HepG2 (cell line): ENCODE measurements at regions not wholly inside any gene's neighbourhood (a gene's known extent, or its start where the extent isn't known, plus 50 kb on each side); places are given as distances from the start of the nearest gene placed in this dataset.
"Not testable (repeated sequence)": the region's sequence is repeated elsewhere in the genome, so short reads cannot be mapped to it uniquely, and the experiment has no call there.

ENCODE experiments used
- ATAC-seq: fragments of 200-7000 bp; cut with Tn5 transposase; 3 replicates; pipeline ENCODE4 v1.9.1; 2020; ENCODE audit warnings: mild to moderate bottlenecking, moderate library complexity
- BruUV-seq: library from RNA; stranded (reverse); fragments of 400-500 nt; replicated peaks from 2 replicates; lab custom pipeline; 2021; lab: Mats Ljungman, UMichigan
- CTCF ChIA-PET: fragments of 300-600 bp; formaldehyde crosslinking; extraction: SDS; loops from one replicate; lab custom pipeline; 2021; ENCODE audit warnings: low total read pairs, inconsistent platforms, low intra/inter-chr PET ratio; lab: Yijun Ruan, JAX
- POLR2A ChIA-PET: fragments of 350-600 bp; sonication (Branson Sonifier 250); formaldehyde crosslinking; loops from one replicate; lab custom pipeline; 2020; ENCODE audit warnings: antibody characterized with exemption, inconsistent platforms; lab: Yijun Ruan, JAX
- DNase-seq: peaks from one replicate; pipeline ENCODE4 v3.0.0-alpha.2; 2015; ENCODE audit warnings: low spot score
- FAIRE-seq: peaks from 3 replicates; lab custom pipeline; 2011; peaks lifted over from hg19 to GRCh38; lab: Jason Lieb, UNC
- H2AFZ ChIP-seq: one replicate; pipeline ENCODE4 v1.6.1; 2011; ENCODE audit warnings: low read length, inconsistent platforms
- H3K27ac ChIP-seq: fragments of 300-600 bp; 3 replicates; pipeline ENCODE4 v1.8.0; 2011; ENCODE audit warnings: mixed run types, mild to moderate bottlenecking, mixed read lengths, low read length, inconsistent platforms; ENCODE audit not compliant: insufficient read depth; ENCODE audit errors: extremely low read length
- H3K27me3 ChIP-seq, 2 experiments: fragments of 200-600 bp in 1 of 2; 2 replicates in 1 of 2; 3 replicates in 1 of 2; pipeline versions ENCODE4 v1.6.0 to v1.8.0; 2011; ENCODE audit warnings: low read length in 2 of 2, mild to moderate bottlenecking in 2 of 2, moderate library complexity in 2 of 2, inconsistent platforms in 1 of 2; ENCODE audit not compliant: insufficient read depth in 2 of 2, control insufficient read depth in 1 of 2
- H3K36me3 ChIP-seq, 2 experiments: fragments of 200-600 bp in 1 of 2; replicated peaks in 1 of 2; 2 replicates in 1 of 2; 3 replicates in 1 of 2; pipeline versions ENCODE4 v1.5.1 to v1.8.0; 2011; ENCODE audit warnings: low read length in 2 of 2, inconsistent platforms in 1 of 2; ENCODE audit not compliant: insufficient read depth in 2 of 2, control insufficient read depth in 1 of 2
- H3K4me1 ChIP-seq: 2 replicates; pipeline ENCODE4 v1.5.1; 2012; ENCODE audit warnings: low read length, inconsistent platforms; ENCODE audit not compliant: insufficient read depth
- H3K4me2 ChIP-seq: 2 replicates; pipeline ENCODE4 v1.6.0; 2011; ENCODE audit warnings: low read depth, low read length, inconsistent platforms
- H3K4me3 ChIP-seq, 3 experiments: fragments of 200-600 bp in 1 of 3; sonication (generic), shearing (Covaris generic) in 1 of 3; replicated peaks in 1 of 3; 2 replicates each; pipeline ENCODE4 v1.5.1; 2011 to 2016; ENCODE audit warnings: low read length in 3 of 3, inconsistent platforms in 2 of 3, low read depth in 2 of 3, mild to moderate bottlenecking in 2 of 3, control low read depth in 1 of 3, mixed read lengths in 1 of 3; ENCODE audit not compliant: insufficient read depth in 1 of 3
- H3K79me2 ChIP-seq: one replicate; pipeline ENCODE4 v1.6.1; 2011; ENCODE audit warnings: low read length, inconsistent platforms; ENCODE audit not compliant: insufficient read depth
- H3K9ac ChIP-seq: 2 replicates; pipeline ENCODE4 v1.6.0; 2011; ENCODE audit warnings: mild to moderate bottlenecking, low read depth, low read length, inconsistent platforms; ENCODE audit not compliant: insufficient read depth
- H3K9me3 ChIP-seq: 2 replicates; pipeline ENCODE4 v1.5.1; 2012; ENCODE audit warnings: mild to moderate bottlenecking, low read length
- H4K20me1 ChIP-seq: 2 replicates; pipeline ENCODE4 v1.6.0; 2011; ENCODE audit warnings: inconsistent platforms, mild to moderate bottlenecking, low read length, moderate library complexity; ENCODE audit not compliant: insufficient read depth
- HNF4A ChIP-seq: sonication (generic); formaldehyde crosslinking; IDR thresholded peaks from 2 replicates; pipeline ENCODE4 v1.4.0; 2020; ENCODE audit warnings: missing genetic modification reagents
- MAFK ChIP-seq, 2 experiments: IDR thresholded peaks in 1 of 2; conservative IDR thresholded peaks in 1 of 2; 2 replicates each; pipeline ENCODE4 v1.6.1; 2011; ENCODE audit warnings: improper control_type of control experiment in 2 of 2, low read length in 2 of 2
- MXI1 ChIP-seq: IDR thresholded peaks from 3 replicates; pipeline ENCODE4 v1.6.1; 2012; ENCODE audit warnings: low read depth, low read length, inconsistent platforms, borderline replicate concordance
- PHF5A ChIP-seq: IDR thresholded peaks from one replicate; pipeline ENCODE4 v1.6.1; 2018; ENCODE audit warnings: low read depth, missing genetic modification reagents; ENCODE audit not compliant: unreplicated experiment
- ZNF225 ChIP-seq: sonication (generic); formaldehyde crosslinking; IDR thresholded peaks from 2 replicates; pipeline ENCODE4 v1.4.0; 2020; ENCODE audit warnings: mild to moderate bottlenecking, missing genetic modification reagents
- ZNF576 ChIP-seq: sonication (generic); formaldehyde crosslinking; IDR thresholded peaks from 2 replicates; pipeline ENCODE4 v1.4.0; 2020; ENCODE audit warnings: mild to moderate bottlenecking, missing genetic modification reagents
- ZNF597 ChIP-seq: sonication (generic); formaldehyde crosslinking; IDR thresholded peaks from 2 replicates; pipeline ENCODE4 v1.5.0; 2020; ENCODE audit warnings: missing genetic modification reagents
- ZNF609 ChIP-seq: sonication (generic); formaldehyde crosslinking; IDR thresholded peaks from 2 replicates; pipeline ENCODE4 v1.4.0; 2020; ENCODE audit warnings: mild to moderate bottlenecking, missing genetic modification reagents, borderline replicate concordance
- ZNF7 ChIP-seq: IDR thresholded peaks from 2 replicates; pipeline ENCODE4 v1.6.1; 2016; ENCODE audit warnings: missing biosample characterization, missing genetic modification reagents
- WGBS: methylation state at CpG from one replicate; pipeline ENCODE4 v1.1.6; 2017; ENCODE audit warnings: low lambda C conversion rate; 5-methylcytosine and 5-hydroxymethylcytosine counted together
- in situ Hi-C: cut with HindIII; loops from 2 replicates; pipeline ENCODE4 v1.10.0; 2017; ENCODE audit warnings: low pct_unique_long_range_greater_than_20kb; ENCODE audit not compliant: extremely low pct_ligation_motif_present
- intact Hi-C: fragments of 100-400 bp; cut with micrococcal nuclease; formaldehyde crosslinking; loops from one replicate; pipeline ENCODE4 v1.10.0; 2022; ENCODE audit not compliant: unreplicated experiment

- TF ChIP-seq ZNF609 (no peak), ZNF7 (CRISPR knock-in tag) (no peak), MAFK (conservative IDR thresholded peaks at IDR 0.05 in 1 of 2, IDR thresholded peaks at IDR 0.05 in 1 of 2; ENCODE audit: low read length in 2 of 2) (peak; percentile 93 to 96), ZNF576 (CRISPR knock-in tag) (no peak), PHF5A (CRISPR knock-in tag) (no peak), ZNF597 (no peak), HNF4A (CRISPR knock-in tag) (no peak), ZNF225 (no peak), MXI1 (no peak)
Observed at GRCh38 chr2:184057910-184058309, 540.4 kb upstream of the ZNF804A start (continued).

- H3K79me2 ChIP-seq, BruUV-seq, H3K4me2 ChIP-seq, H4K20me1 ChIP-seq, POLR2A ChIA-PET, H3K4me3 ChIP-seq, CTCF ChIA-PET, ATAC-seq, H3K27me3 ChIP-seq, H3K27ac ChIP-seq, H3K9ac ChIP-seq, intact Hi-C loops, in situ Hi-C loops, H3K4me1 ChIP-seq, H2AFZ ChIP-seq, H3K9me3 ChIP-seq, FAIRE-seq, H3K36me3 ChIP-seq, DNase-seq: not testable (repeated sequence)
- WGBS, result 0% methylated on average over 3 of the region's 3 CpGs
Observed at GRCh38 chr2:184060268-184060667, 538.1 kb upstream of the ZNF804A start.
